ENCODE measurements at regions not wholly inside any gene's neighbourhood (a gene's known extent, or its start where the extent isn't known, plus 50 kb on each side); places are given as distances from the start of the nearest gene placed in this dataset.
A peak's percentile ranks its signal among the peaks of the same experiment; 100 is the strongest.
"Not testable (repeated sequence)": the region's sequence is repeated elsewhere in the genome, so short reads cannot be mapped to it uniquely, and the experiment has no call there.

DNA sequence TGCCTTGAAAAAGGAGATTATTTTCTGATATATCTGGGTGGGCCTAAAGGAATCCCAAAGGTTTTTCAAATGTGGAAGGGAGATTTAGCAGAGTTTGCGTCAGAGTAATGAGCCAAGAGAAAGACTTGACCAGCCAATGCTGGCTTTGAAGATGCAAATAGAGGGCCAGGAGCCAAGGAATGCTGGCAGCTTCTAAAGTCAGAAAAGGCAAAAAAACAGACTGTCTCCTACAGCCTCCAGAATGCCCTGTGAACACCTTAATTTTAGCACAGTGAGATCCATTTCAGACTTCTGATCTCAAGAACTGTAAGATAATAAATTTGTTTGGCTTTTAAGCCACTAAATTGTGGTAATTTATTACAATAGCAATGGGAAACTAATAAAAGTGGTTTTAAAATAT, 122.6 kb upstream of the FREM1 start:
- DNase-seq = no peak

DNA sequence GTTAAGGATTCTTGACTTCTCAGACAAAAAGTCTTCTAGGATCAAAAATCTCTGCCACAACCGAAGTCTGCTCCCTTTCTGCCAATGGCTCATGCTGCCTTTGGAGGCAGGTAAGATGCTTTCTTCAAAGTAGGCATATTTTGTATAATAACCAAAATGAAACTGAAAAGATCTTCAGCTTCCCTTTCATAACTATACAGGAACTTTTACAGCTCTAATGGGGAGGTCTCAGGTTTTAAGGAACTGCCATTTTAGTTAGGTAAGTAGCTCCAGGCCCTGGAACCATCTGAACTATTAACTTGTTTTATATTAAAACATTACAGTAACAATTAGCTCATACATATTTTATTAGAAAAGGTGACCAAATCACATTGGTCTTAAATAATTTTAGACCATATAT, 110.9 kb upstream of the FREM1 start:
- no peak for DNase-seq

DNA sequence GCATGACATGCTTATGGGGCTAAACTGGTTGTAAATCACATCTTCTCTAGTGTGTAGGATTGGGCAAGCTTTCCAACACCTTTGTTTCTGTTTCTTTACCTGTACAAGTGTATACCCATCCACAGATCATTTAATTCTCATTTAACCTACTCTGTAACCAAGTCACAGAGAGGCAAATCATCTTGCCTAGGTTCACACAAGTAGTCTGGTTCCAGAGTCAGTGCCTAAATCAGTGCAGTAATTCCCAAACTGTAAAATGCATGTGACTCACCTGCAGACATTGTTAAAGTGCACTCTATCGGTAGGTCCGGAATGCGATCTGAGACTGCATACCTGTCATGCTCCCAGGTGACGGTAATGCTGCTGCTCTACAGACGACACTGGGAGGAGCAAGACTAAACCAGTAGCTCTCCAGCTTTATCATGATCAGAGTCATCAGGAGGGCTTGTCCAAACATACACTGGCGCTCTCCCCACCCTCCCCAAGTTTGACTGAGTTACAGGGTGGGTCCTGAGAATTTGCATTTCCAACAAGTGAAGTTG, 107.9 kb upstream of the FREM1 start:
- no peak for DNase-seq

DNA sequence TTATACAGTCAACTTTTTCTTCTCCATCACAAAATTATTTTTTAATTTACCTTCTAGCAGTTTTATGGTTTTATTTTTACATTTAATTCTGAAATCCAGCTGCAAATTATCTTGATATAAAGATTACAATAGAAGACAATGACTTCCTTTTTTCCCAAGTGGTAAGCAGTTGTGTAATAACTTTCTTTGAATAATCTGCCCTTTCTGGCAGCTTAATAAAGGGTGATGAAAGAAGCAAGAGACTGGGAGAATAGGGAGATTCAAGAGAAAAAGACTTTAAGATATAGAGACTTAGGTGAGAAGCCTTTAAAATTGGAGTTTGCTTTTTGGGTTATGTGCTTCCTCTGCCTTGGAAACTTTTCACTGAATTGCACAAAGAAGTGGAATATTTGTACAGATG, 100.4 kb upstream of the FREM1 start:
- no peak for DNase-seq

DNA sequence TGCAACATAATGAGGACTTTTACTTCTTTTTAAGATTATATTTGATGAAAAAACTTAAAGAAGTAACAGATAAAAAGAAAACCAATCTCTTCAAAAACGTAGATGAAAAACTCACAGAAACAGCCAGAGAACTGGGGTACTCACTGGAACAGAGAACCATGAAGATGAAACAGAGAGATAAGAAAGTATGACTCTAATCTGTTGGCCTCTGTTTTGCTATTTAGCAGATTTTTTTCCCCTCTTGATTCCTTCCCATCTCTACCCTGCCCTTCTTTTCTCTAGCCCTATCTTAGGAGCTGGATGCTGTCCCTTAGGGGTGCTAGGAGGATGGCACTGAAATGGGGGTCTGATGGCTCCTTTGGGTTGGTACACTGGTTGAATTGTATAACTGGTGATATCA, 97.5 kb upstream of the FREM1 start:
- DNase-seq = no peak

DNA sequence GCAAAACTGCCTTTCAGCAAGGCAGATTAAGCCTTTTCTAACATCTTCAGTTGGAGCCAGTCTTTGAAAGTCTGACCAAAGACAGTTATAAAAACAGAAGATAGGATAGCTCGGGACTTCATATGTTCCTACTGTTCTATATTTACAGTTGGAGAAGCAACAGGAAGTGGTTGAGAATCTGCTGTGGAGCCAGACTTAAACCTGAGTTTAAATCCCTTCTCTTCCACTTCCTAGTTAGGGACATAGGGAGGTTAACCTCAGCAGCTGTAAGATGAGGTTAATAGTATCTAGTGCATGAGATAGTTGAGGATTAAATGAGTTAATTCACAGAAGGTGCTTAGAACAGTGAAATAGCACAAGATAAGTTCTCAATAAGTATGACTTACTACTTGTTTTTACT, 84.5 kb upstream of the FREM1 start:
- DNase-seq = no peak

DNA sequence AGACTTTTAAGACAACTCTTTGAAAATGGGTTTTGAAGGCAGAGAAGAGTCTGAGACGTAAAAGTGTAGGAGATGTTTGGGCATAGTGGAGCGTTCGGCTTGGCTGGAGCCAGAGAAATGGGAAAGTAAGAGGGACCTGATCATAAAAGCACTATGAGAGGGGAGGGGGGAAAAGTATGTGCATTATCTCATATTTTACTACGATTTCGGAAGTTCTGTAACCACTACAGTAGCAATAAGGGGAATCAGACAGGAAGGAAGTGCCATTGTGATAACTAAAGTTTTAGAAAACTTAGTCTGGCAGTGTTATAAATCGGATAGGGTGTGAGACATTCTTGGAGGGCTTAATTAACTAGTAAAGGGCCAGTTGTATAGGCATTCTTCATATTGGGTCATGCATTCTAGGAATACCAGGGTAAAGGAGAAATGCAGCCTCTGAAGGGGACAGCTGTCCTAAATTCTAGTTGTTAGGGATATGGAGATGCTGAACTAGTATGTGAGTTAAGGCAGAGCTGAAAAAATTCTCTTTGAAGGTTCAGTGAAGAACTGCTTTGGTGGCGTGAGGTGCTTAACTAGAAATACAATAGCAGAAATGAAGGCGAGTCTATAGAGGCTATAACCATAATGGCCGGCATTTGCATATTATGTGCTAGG, 83.8 kb upstream of the FREM1 start:
- DNase-seq = no peak

DNA sequence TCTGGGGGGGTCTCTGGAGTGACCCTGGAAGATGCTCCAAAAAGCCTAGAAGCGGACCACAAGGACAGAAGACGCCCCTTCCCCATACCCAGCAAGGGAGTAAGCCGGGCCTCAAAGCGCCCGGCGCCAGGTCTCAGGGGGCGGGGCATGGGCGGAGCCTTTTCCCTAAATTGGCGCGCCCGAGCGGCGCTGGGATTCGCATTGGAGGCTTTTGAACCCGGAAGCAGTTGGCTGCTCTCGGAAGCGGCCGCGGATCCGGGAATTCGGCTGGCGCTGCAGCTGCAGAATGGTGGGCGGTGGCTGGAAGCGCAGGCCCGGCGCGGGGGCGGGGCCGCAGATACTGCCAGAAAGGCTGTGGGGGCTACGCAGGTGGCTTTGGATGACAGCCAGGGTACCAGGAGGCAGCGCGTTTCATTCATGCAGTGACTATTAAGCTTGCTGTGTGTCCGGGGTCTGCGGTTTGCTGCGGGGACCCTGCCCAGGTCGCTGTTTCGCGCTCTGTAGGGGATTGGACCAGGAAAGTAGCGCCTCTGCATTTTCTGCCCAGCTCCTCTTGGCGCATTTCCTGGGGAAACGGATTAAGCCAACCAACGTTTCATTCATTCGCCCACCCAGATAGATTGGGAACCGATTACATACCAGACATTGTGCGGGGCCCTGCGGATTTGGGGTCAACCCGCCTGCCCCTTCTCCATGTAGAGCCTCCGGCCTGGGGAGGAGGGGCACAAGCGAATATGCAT, 83.0 kb upstream of the FREM1 start:
- peak; percentile 94 for DNase-seq

DNA sequence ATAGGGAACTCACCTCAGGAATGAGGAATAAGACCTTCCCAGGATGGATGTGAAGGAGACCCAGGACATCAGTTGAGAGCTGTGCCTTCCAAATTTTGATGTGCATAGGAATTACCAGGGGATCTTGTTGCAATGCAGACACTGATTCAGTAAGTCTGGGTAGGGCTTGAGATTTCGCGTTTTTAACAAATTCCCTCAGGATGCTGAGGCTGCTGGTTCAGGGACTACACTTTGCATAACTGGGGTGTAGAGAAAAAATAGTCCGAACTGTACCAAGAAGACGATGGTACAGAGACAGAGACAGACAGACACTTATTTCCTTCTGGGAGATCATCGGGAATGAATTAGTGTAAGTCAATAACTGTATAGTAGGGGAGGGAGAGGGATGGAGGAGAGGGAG, 82.3 kb upstream of the FREM1 start:
- DNase-seq = no peak

DNA sequence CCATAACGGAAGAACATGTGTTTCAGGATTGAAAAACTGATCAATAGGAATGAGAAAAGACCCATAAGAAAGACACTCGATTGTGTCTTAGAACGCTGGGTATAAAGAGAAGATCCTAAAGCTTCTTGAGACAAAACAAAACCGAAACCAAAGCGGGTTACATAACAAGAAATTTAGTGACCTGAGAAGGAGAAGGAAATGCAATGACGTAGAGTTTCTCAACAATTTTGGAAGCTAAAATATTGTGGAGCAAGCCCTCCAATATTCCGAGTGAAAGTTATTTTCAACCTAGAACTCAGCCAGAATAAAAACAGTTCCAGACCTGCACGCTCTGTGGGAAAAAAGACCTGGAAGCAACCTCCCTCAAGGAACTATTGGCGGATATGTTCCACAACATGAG, 81.9 kb upstream of the FREM1 start:
- DNase-seq = no peak

DNA sequence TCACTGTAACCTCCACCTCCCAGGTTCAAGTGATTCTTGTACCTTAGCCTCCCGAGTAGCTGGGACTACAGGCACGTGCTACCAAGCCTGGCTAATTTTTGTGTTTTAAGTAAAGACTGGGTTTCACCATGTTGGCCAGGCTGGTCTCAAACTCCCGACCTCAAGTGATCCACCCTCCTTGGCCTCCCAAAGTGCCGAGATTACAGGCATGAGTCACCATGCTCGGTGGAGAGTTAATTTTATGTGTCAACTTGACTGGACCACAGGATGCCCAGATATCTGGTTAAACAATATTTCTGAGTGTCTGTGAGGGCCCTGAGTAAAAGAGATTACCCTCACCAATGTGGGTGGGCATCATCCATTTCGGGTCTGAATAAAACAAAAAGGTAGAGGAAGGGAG, 80.4 kb upstream of the FREM1 start:
- not testable (repeated sequence) for DNase-seq

DNA sequence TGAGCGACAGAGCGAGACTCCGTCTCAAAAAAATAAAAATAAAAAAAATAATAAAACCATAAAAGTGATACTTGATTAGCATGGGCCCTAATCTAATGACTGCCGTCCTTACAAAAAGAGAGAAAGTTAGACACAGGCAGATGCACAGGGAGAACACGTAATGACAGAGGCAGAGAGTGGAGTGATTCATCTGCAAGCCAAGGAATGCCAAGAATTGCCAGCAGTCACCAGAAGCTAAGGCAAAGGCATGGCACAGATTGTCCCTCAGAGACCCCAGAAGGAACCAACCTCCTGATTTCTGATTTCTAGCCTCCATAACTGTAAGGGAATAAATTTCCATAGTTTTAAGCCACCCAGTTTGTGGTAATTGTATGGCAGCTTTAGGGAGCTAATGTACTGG, 79.6 kb upstream of the FREM1 start:
- DNase-seq = no peak

DNA sequence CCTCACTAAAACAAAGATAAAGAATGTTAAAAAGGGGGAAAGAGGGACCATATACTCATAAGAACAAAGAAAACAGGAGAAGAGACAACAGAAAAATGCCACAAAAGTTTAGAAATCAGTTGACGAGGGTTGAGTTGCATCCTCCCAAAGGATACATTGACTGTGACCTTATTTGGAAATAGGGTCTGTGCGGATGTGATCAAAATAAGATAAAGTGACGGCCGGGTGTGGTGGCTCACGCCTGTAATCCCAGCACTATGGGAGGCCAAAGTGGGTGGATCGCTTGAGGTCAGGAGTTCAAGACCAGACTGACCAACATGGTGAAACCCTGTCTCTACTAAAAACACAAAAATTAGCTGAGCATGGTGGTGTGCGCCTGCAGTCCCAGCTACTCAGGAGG, 79.1 kb upstream of the FREM1 start:
- DNase-seq = not testable (repeated sequence)

DNA sequence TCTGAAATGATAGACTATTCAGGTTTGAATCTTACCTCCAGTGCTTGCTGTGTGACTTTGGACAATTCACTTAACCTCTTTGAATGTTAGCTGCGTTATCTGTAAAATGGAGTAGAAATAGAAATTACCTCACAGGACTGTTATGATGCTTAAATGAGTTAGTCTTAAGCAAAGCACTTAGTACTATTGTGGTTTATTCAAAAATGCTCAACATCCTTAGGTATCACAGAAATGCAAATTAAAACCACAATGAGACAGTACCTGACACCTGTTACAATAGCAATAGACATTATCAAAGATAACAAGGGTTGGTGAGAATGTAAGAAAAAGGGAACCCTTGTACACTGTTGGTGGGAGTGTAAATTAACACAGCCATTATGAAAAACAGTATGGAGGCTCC, 77.6 kb upstream of the FREM1 start:
- no peak for DNase-seq

DNA sequence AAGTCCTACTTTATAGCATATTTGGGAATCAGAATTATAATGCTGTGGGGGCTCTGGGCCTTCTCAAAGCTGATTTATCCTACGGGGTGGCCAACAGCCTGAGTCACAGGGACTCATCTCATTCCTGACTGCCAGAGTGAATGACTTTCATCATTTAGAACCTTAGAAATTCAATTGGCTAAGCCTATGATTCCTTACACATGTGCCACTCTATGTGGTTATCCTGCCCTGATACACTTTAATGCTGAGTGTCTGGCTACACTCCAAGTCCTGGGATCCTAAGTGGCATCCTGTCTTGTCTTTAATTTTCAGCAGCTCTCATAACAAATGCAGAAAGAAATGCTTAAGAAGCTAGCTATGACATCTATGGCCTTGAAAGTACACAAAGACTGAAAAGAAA, 75.2 kb upstream of the FREM1 start:
- DNase-seq = no peak

DNA sequence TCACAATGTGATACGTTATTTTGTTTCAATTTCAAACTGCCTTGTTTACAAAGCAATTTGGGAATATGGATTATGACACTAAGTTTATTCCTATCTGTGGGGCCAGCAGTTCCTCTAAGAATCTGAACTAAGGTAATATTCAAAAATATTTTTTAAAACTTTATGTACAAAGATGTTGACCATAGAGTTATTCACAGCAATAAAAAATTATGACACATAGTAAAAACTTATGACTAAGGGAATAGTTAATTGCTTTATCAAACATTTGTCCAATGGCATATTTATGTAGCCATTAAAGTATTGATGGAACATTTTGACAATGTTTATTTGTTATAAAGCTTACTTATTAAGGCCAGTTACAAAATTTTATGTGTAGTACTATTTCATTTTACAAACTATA, 73.4 kb upstream of the FREM1 start:
- no peak for DNase-seq

DNA sequence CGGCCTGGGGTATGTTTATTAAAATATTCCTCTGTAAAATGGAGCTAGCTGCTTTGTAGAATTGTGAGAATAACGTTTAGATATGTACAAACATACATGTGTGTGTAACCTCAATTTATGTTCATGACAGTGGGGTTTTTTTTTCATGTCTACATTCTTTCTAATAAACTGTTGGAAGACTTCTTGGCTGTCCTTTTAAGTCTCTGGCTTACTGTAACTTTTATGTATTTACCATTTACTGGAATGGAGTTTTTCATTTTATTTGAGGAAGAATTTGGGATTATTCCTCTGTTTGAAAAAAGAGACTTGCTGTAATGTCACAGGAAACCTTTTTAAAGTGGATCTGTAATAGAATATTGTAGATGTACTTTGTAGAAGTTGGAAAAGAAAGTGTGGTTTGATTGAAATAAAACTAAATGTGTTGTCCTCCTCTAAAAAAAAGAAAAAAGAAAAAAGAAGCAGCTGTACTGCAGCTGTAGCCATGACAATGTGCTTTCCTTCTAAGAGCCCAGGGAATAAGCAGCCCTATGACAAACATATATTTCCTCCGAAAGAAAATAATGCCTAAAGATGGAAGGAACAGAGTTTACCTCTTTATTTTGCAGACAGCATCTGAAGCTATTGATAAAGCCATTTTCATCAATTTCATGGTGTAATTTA, 71.2 kb upstream of the FREM1 start:
- no peak for DNase-seq

DNA sequence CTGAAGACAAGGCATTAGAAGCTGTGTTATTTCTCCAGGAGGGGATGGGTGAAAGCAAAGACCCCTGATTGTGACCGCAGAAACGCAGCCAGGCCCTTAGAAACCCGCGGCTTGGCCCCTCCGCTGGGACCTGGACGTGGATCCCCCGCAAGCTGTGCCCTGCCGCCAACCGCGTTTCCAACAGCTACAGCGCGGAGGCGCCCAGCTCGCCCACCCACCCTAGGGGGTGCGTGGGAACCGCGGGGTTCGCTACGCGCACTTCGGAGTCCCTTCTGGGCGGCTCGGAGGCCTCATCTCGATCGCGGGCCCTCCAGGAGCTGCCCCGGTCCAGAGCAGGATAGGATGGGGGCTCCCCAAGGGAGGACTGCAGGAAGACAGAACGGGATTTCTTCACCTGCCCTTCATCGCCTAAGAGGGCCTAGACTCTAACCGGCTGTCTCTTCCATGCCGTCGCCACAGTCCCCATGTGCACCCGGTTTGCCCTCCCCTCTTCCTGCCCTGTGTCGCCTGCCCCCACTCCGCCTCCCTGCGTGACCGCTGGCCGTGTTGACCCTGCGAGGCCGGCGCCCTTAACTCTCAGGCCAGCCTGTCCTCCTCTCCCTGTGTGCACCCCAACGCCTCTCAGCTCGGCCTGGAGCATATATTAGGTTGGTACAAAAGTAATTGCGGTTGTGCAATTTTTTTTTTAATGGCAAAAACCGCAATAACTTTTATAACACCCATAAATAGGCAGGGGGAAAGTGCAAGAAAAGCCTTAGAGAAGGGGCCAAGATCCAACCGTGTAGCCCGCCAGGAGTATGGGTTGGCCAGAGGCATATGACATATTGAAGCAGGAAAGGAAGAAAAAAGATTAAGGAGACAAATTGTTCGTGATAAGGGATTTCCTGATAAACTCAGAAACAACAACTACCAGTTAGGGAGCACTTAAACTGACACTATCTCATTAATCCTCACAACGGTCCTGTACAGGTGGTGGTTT, 68.1 kb upstream of the FREM1 start:
- no peak for DNase-seq

DNA sequence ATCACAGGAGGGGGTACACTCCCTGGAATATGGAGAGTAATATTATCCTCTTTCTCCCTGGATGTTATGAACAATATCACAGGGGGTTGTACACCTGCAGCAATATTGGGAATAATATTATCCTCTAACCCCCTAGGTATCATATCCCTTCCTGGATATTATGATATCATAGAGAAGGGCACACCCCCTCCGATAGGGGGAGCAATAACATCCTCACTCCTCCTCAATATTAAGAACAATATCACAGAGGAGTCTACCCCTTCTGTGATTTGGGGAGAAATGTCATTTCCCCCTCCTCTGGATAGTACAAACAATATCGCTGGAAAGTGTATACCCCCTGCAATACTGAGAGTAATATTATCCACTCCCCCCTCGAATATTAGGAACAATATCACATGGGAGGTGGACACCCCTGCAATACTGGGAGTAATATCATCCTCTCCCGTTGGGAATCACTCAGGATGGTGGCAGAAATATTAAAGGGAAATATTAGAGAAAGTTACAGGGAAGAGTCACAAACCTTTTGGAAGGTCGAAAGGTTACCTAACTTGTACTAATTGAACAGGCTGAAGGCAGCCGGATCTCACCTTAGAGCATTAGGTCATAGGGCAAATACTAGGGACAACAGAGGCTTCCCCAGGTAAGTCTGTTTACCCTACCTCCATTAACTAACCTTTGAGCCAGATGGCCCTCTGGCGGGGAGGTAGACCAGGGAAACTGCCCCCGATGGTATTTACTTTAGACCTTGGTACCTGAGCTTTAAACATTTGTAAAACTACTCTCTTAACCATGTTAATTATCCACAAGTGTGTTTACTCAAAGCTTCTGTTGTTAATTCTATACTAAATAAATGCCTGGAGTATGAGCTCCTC, 57.5 kb upstream of the FREM1 start:
- no peak for DNase-seq

DNA sequence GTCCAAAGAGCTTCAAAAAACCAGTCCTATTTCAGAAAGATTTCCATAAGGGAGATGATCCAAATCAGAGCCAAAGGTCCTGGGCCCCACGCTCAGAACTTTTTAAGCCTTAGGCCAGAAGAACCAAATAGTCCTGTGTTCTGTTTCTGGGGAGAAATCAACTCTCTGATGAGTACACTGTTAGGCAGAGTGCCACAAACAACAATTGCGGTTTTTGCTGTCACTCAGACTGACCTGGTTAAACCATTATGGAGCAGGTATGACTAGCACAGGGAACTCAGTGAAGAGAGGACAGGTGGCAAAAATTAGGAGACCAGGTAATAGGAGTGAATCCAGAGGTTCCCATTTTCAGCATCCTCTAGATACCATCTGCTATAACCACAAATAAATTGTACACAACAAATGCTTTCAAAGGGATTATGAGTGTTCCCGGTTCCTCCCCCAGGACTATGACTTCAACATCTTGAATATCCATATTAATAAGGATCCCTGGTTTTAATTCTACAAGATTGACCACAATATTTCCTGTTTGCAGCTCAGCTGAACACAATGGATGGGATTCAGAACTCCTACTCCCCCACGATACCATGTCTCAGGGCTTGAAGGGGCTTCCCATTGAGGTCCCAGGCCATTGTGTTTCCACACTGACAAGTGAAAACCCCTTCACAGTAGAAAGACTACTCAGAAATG, 52.1 kb upstream of the FREM1 start:
- no peak for DNase-seq

DNA sequence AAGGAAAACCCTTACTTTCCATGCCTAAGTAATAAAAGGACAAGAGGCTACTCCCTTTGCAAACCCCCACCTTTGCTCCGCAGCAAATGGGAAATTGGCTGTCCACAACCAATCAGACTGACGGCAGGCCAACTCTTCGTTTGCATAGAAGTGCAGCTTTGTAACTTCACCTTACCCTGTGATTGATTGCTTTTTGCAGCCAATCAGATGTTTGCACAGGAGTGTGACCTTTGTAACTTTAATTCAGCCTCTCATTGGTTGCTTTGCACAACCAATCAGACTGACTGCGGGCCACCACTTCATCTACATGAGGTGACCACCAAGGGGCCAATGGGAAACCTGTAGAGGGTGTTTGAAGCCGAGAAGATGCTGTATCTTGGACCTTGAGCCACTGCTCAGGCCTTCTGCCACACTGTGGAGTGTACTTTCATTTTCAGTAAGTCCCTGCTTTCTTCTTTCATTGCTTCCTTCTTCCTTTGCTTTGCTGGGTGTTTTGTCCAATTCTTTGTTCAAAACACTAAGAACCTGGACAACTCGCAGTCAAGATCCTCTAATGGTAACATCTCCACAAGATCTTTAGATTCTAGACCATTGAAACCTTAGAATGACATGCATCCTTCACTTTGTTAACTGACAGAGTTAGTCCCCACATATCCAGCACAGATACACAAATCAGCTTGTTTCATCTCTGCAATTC, 51.3 kb upstream of the FREM1 start:
- DNase-seq = no peak

Measured in femur (tissue), 1 donor.